Panc1 (cell line): ENCODE measurements at regions not wholly inside any gene's neighbourhood (a gene's known extent, or its start where the extent isn't known, plus 50 kb on each side); places are given as distances from the start of the nearest gene placed in this dataset.

Source experiments
- POLR2AphosphoS5 ChIP-seq: IDR thresholded peaks from 2 replicates; pipeline ENCODE4 v1.6.1; 2012; ENCODE audit warnings: mild to moderate bottlenecking, low read depth, low read length, moderate library complexity
- SIN3A ChIP-seq: IDR thresholded peaks from 2 replicates; pipeline ENCODE4 v1.6.1; 2012; ENCODE audit warnings: low read depth, mild to moderate bottlenecking, low read length, moderate library complexity, borderline replicate concordance; ENCODE audit not compliant: insufficient read depth
- TCF7L2 ChIP-seq: IDR thresholded peaks from 2 replicates; pipeline ENCODE4 v1.6.1; 2011; ENCODE audit warnings: mild to moderate bottlenecking, low read depth, low read length, inconsistent platforms
- TF ChIP-seq, protein P1 (sequence below): fragments of 450-650 bp; IDR thresholded peaks from 2 replicates; pipeline ENCODE4 v1.5.1; 2017; ENCODE audit warnings: mild to moderate bottlenecking
- TF ChIP-seq, protein P2 (sequence below), 2 experiments: IDR thresholded peaks; 2 replicates each; pipeline ENCODE4 v1.6.1; 2011 to 2012; ENCODE audit warnings: low read depth in 2 of 2, control low read depth in 1 of 2, low read length in 1 of 2, mild to moderate bottlenecking in 1 of 2, moderate library complexity in 1 of 2; ENCODE audit not compliant: insufficient read depth in 1 of 2

- TF ChIP-seq, protein P1, sequence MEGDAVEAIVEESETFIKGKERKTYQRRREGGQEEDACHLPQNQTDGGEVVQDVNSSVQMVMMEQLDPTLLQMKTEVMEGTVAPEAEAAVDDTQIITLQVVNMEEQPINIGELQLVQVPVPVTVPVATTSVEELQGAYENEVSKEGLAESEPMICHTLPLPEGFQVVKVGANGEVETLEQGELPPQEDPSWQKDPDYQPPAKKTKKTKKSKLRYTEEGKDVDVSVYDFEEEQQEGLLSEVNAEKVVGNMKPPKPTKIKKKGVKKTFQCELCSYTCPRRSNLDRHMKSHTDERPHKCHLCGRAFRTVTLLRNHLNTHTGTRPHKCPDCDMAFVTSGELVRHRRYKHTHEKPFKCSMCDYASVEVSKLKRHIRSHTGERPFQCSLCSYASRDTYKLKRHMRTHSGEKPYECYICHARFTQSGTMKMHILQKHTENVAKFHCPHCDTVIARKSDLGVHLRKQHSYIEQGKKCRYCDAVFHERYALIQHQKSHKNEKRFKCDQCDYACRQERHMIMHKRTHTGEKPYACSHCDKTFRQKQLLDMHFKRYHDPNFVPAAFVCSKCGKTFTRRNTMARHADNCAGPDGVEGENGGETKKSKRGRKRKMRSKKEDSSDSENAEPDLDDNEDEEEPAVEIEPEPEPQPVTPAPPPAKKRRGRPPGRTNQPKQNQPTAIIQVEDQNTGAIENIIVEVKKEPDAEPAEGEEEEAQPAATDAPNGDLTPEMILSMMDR, result no peak
- no peak for TF ChIP-seq POLR2AphosphoS5
- TF ChIP-seq, protein P2, sequence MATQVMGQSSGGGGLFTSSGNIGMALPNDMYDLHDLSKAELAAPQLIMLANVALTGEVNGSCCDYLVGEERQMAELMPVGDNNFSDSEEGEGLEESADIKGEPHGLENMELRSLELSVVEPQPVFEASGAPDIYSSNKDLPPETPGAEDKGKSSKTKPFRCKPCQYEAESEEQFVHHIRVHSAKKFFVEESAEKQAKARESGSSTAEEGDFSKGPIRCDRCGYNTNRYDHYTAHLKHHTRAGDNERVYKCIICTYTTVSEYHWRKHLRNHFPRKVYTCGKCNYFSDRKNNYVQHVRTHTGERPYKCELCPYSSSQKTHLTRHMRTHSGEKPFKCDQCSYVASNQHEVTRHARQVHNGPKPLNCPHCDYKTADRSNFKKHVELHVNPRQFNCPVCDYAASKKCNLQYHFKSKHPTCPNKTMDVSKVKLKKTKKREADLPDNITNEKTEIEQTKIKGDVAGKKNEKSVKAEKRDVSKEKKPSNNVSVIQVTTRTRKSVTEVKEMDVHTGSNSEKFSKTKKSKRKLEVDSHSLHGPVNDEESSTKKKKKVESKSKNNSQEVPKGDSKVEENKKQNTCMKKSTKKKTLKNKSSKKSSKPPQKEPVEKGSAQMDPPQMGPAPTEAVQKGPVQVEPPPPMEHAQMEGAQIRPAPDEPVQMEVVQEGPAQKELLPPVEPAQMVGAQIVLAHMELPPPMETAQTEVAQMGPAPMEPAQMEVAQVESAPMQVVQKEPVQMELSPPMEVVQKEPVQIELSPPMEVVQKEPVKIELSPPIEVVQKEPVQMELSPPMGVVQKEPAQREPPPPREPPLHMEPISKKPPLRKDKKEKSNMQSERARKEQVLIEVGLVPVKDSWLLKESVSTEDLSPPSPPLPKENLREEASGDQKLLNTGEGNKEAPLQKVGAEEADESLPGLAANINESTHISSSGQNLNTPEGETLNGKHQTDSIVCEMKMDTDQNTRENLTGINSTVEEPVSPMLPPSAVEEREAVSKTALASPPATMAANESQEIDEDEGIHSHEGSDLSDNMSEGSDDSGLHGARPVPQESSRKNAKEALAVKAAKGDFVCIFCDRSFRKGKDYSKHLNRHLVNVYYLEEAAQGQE (IDR thresholded peaks at IDR 0.05; ENCODE audit: insufficient read depth in 1 of 2, low read depth in 2 of 2, low read length in 1 of 2), result no peak
- TF ChIP-seq TCF7L2, result no peak
- no peak for TF ChIP-seq SIN3A
Measured at GRCh38 chr13:90872491-90873025, 474.9 kb upstream of the MIR17HG start.
